A549 (cell line): ENCODE measurements at regions not wholly inside any gene's neighbourhood (a gene's known extent, or its start where the extent isn't known, plus 50 kb on each side); places are given as distances from the start of the nearest gene placed in this dataset.
"Not testable (repeated sequence)": the region's sequence is repeated elsewhere in the genome, so short reads cannot be mapped to it uniquely, and the experiment has no call there.

Experiments used
- ATAC-seq, 2 experiments: fragments of 200-7000 bp in 1 of 2; fragments of >200 bp in 1 of 2; cut with Nextera tagmentation in 1 of 2; cut with Tn5 transposase in 1 of 2; 3 replicates each; pipeline versions ENCODE4 v1.8.0 to v1.9.1; 2018 to 2020; ENCODE audit warnings: mild to moderate bottlenecking in 1 of 2, moderate library complexity in 1 of 2
- CTCF ChIA-PET: fragments of 300-600 bp; sonication (Branson Sonifier 250); formaldehyde crosslinking; extraction: SDS; loops from one replicate; lab custom pipeline; 2021; ENCODE audit warnings: antibody characterized with exemption, inconsistent platforms; lab: Yijun Ruan, JAX
- POLR2A ChIA-PET: fragments of 350-600 bp; formaldehyde crosslinking; extraction: SDS; loops from one replicate; lab custom pipeline; 2021; ENCODE audit warnings: antibody characterized with exemption, inconsistent platforms; lab: Yijun Ruan, JAX
- DNase-seq, 2 experiments: peaks; one replicate each; pipeline versions ENCODE4 v3.0.0 to v3.0.0-alpha.2; 2011 to 2016; ENCODE audit warnings: low read depth in 1 of 2, low spot score in 1 of 2
- FAIRE-seq: peaks from 2 replicates; lab custom pipeline; 2011; peaks lifted over from hg19 to GRCh38; lab: Jason Lieb, UNC
- H3K27ac ChIP-seq, 2 experiments: fragments of >200 bp; sonication (Bioruptor Twin); formaldehyde crosslinking; 3 replicates each; pipeline ENCODE4 v1.5.1; 2016 to 2017
- H3K4me1 ChIP-seq: fragments of >200 bp; sonication (Bioruptor Twin); formaldehyde crosslinking; 3 replicates; pipeline ENCODE4 v1.6.1; 2016
- H3K4me2 ChIP-seq: fragments of >200 bp; sonication (Bioruptor Twin); formaldehyde crosslinking; 3 replicates; pipeline ENCODE4 v1.6.1; 2016
- H3K4me3 ChIP-seq: fragments of >200 bp; sonication (Bioruptor Twin); formaldehyde crosslinking; 3 replicates; pipeline ENCODE4 v1.5.1; 2016
- H3K9me3 ChIP-seq: fragments of >200 bp; sonication (Bioruptor Twin); formaldehyde crosslinking; 3 replicates; pipeline ENCODE4 v1.6.1; 2016
- BHLHE40 ChIP-seq: IDR thresholded peaks from 2 replicates; pipeline ENCODE4 v1.6.1; 2012; ENCODE audit warnings: low read depth, low read length, inconsistent platforms
- CBX2 ChIP-seq: fragments of 200-600 bp; sonication (generic); IDR thresholded peaks from 2 replicates; pipeline ENCODE4 v1.6.1; 2016; ENCODE audit warnings: low read depth, mild to moderate bottlenecking, borderline replicate concordance
- EP300 ChIP-seq, 2 experiments: fragments of >200 bp; sonication (Bioruptor Twin); formaldehyde crosslinking; IDR thresholded peaks; 2 replicates in 1 of 2; 3 replicates in 1 of 2; pipeline ENCODE4 v1.6.1; 2016 to 2017
- FOXS1 ChIP-seq: fragments of 250-450 bp; sonication (Bioruptor Pico); IDR thresholded peaks from 2 replicates; pipeline ENCODE4 v1.5.0; 2020; ENCODE audit warnings: mild to moderate bottlenecking, moderate library complexity
- JUNB ChIP-seq: fragments of >200 bp; sonication (Bioruptor Twin); formaldehyde crosslinking; IDR thresholded peaks from 2 replicates; pipeline ENCODE4 v1.6.1; 2016
- NPAS2 ChIP-seq: fragments of 250-450 bp; sonication (Bioruptor Pico); IDR thresholded peaks from 2 replicates; pipeline ENCODE4 v1.8.0; 2022; ENCODE audit warnings: mild to moderate bottlenecking, moderate library complexity, borderline replicate concordance
- NR3C1 ChIP-seq: fragments of >200 bp; sonication (Bioruptor Twin); formaldehyde crosslinking; IDR thresholded peaks from 3 replicates; pipeline ENCODE4 v1.6.1; 2017
- POLR2AphosphoS2 ChIP-seq: conservative IDR thresholded peaks from 2 replicates; pipeline ENCODE4 v1.6.1; 2012; ENCODE audit warnings: low read length, improper control_type of control experiment, inconsistent platforms
- WGBS: methylation state at CpG from one replicate; pipeline ENCODE4 v1.1.6; 2017; ENCODE audit errors: missing lambda C conversion rate; 5-methylcytosine and 5-hydroxymethylcytosine counted together
- TF ChIP-seq, protein P1 (sequence below): IDR thresholded peaks from 2 replicates; pipeline ENCODE4 v1.6.1; 2012

- ATAC-seq = no peak
Measured at GRCh38 chr14:27739657-27740156, 1026.9 kb upstream of the FOXG1 start.

GRCh38 chr14:27750114-27750513, 1016.5 kb upstream of the FOXG1 start:
- FAIRE-seq = no peak

More at GRCh38 chr14:27739657-27740156, 1026.9 kb upstream of the FOXG1 start:
- POLR2A ChIA-PET = no interaction called here
- DNase-seq (no peak), FAIRE-seq (no peak)
- Histone ChIP-seq H3K27ac (no peak overlapping the region), H3K9me3 (no peaks in the 10 kb centered on the region), H3K4me1 (no peaks in the 10 kb centered on the region), H3K4me3 (no peak overlapping the region), H3K4me2 (no peak overlapping the region)
- WGBS = 59% methylated on average over 1 of the region's 1 CpG
- TF ChIP-seq NR3C1 (no peak), JUNB (no peak), FOXS1 (CRISPR knock-in tag) (no peak)
- TF ChIP-seq, protein P1, sequence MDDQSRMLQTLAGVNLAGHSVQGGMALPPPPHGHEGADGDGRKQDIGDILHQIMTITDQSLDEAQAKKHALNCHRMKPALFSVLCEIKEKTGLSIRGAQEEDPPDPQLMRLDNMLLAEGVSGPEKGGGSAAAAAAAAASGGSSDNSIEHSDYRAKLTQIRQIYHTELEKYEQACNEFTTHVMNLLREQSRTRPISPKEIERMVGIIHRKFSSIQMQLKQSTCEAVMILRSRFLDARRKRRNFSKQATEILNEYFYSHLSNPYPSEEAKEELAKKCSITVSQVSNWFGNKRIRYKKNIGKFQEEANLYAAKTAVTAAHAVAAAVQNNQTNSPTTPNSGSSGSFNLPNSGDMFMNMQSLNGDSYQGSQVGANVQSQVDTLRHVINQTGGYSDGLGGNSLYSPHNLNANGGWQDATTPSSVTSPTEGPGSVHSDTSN = no peak
- CTCF ChIA-PET = no interaction called here

GRCh38 chr14:27757642-27758041, 1008.9 kb upstream of the FOXG1 start:
- DNase-seq, H3K4me2 ChIP-seq, POLR2A ChIA-PET, CTCF ChIA-PET, H3K4me3 ChIP-seq, H3K9me3 ChIP-seq, ATAC-seq, FAIRE-seq, H3K4me1 ChIP-seq, H3K27ac ChIP-seq: not testable (repeated sequence)
- 57% methylated on average over 4 of the region's 4 CpGs for WGBS

More at GRCh38 chr14:27750114-27750513, 1016.5 kb upstream of the FOXG1 start:
- H3K27ac ChIP-seq = no peak overlapping the region
- no peaks in the 10 kb centered on the region for H3K4me1 ChIP-seq
- H3K9me3 ChIP-seq = no peaks in the 10 kb centered on the region
- WGBS = 23% methylated on average over 4 of the region's 4 CpGs
- CTCF ChIA-PET = no interaction called here
- no peak overlapping the region for H3K4me3 ChIP-seq
- TF ChIP-seq NPAS2 (CRISPR knock-in tag) (no peak), EP300 (IDR thresholded peaks at IDR 0.05) (no peak), POLR2AphosphoS2 (no peak), CBX2 (no peak), BHLHE40 (no peak)
- POLR2A ChIA-PET = no interaction called here
- ATAC-seq (no peak), DNase-seq (no peak)
- no peak overlapping the region for H3K4me2 ChIP-seq

DNA sequence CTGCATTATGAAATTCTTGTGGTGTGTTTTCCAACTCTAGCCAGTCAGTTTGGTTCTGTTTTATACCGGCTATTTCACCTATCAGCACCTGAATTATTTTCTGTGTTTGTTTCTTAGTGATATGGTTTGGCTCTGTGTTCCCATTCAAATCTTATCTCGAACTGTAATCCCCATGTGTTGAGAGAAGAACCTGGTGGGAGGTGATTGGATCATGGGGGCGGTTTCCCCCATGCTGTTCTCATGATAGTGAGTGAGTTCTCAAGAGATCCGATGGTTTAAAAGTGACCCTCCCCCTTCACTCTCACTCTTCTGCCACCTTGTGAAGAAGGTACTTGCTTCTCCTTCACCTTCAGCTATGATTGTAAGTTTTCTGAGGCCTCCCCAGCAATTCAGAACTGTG, 1006.2 kb upstream of the FOXG1 start:
- 15% methylated on average over 4 of the region's 4 CpGs for WGBS
- CTCF ChIA-PET, H3K4me1 ChIP-seq, ATAC-seq, H3K27ac ChIP-seq, FAIRE-seq, POLR2A ChIA-PET, H3K9me3 ChIP-seq, H3K4me3 ChIP-seq, H3K4me2 ChIP-seq, DNase-seq: not testable (repeated sequence)

- DNase-seq, H3K4me1 ChIP-seq, H3K4me2 ChIP-seq, H3K4me3 ChIP-seq, FAIRE-seq, ATAC-seq, H3K9me3 ChIP-seq, POLR2A ChIA-PET, CTCF ChIA-PET, H3K27ac ChIP-seq: not testable (repeated sequence)
- WGBS = 31% methylated on average over 6 of the region's 6 CpGs
Measured at GRCh38 chr14:27799066-27800028, 967.2 kb upstream of the FOXG1 start.

- H3K4me2 ChIP-seq, FAIRE-seq, DNase-seq, H3K27ac ChIP-seq, CTCF ChIA-PET, ATAC-seq, POLR2A ChIA-PET, H3K9me3 ChIP-seq, H3K4me1 ChIP-seq, H3K4me3 ChIP-seq: not testable (repeated sequence)
- WGBS = 57% methylated on average over 4 of the region's 4 CpGs
Measured at GRCh38 chr14:27817746-27818430, 948.7 kb upstream of the FOXG1 start.

DNA sequence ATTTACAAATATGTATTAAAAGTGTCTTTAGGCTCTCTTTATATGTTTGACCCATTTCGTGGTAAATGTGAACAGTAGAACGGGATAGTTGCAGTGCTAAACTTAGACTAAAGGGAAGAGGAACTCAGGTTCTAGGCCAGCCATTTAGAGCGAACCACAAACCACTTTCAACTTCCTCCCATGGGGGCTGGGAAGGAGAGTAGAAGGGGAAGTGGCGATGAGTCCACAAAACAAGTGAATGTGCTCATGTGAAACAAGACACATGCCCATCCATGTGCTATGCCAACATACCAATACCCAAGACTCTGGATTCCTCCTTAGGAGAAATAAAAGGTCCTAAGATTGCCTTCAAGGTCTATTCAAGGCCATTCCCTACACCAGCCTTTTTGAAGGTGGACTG, 940.4 kb upstream of the FOXG1 start:
- FAIRE-seq = not testable (repeated sequence)

GRCh38 chr14:27831978-27832377, 934.6 kb upstream of the FOXG1 start:
- ATAC-seq, H3K4me1 ChIP-seq, H3K4me3 ChIP-seq, CTCF ChIA-PET, H3K9me3 ChIP-seq, DNase-seq, H3K4me2 ChIP-seq, POLR2A ChIA-PET, FAIRE-seq, H3K27ac ChIP-seq: not testable (repeated sequence)
- 36% methylated on average over 3 of the region's 3 CpGs for WGBS

More for the DNA sequence above, 940.4 kb upstream of the FOXG1 start:
- ATAC-seq, DNase-seq, H3K9me3 ChIP-seq, H3K4me2 ChIP-seq, H3K27ac ChIP-seq, H3K4me3 ChIP-seq, CTCF ChIA-PET, POLR2A ChIA-PET, H3K4me1 ChIP-seq: not testable (repeated sequence)
- 35% methylated on average over 4 of the region's 4 CpGs for WGBS

- CTCF ChIA-PET, H3K27ac ChIP-seq, ATAC-seq, H3K4me2 ChIP-seq, FAIRE-seq, H3K4me1 ChIP-seq, POLR2A ChIA-PET, DNase-seq, H3K9me3 ChIP-seq, H3K4me3 ChIP-seq: not testable (repeated sequence)
- 4% methylated on average over 5 of the region's 5 CpGs for WGBS
Measured at GRCh38 chr14:27833001-27833400, 933.6 kb upstream of the FOXG1 start.
